NK-92 (cell line): ENCODE measurements at regions not wholly inside any gene's neighbourhood (a gene's known extent, or its start where the extent isn't known, plus 50 kb on each side); places are given as distances from the start of the nearest gene placed in this dataset.
"Not testable (repeated sequence)": the region's sequence is repeated elsewhere in the genome, so short reads cannot be mapped to it uniquely, and the experiment has no call there.

Experiments used
- DNase-seq: peaks from one replicate; lab custom pipeline; 2025; ENCODE audit not compliant: unreplicated experiment; lab: John Stamatoyannopoulos, UW

- no peak for DNase-seq
Observed at GRCh38 chr9:129459547-129460322, 161.2 kb downstream of the C9orf50 start.

GRCh38 chr9:129458663-129459546 is 162.0 kb downstream of the C9orf50 start:
- no peak for DNase-seq

- DNase-seq = no peak
Observed at GRCh38 chr9:129458155-129458661, 162.7 kb downstream of the C9orf50 start.

- DNase-seq = no peak
Observed at GRCh38 chr9:129457325-129457779, 163.5 kb downstream of the C9orf50 start.

GRCh38 chr9:129456549-129457324 is 164.2 kb downstream of the C9orf50 start:
- no peak for DNase-seq

GRCh38 chr9:129455151-129455995 is 165.5 kb downstream of the C9orf50 start:
- no peak for DNase-seq

GRCh38 chr9:129454467-129455067 is 166.3 kb downstream of the C9orf50 start:
- DNase-seq = no peak

GRCh38 chr9:129453734-129454133 is 167.2 kb downstream of the C9orf50 start:
- DNase-seq = no peak

- no peak for DNase-seq
Observed at GRCh38 chr9:129451669-129452068, 169.2 kb downstream of the C9orf50 start.

GRCh38 chr9:129451089-129451656 is 169.7 kb downstream of the C9orf50 start:
- DNase-seq = no peak

- DNase-seq = no peak
Observed at GRCh38 chr9:129449066-129449465, 171.8 kb downstream of the C9orf50 start.

- DNase-seq = no peak
Observed at GRCh38 chr9:129446828-129447550, 173.9 kb downstream of the C9orf50 start.

- DNase-seq = no peak
Observed at GRCh38 chr9:129445794-129446306, 175.1 kb downstream of the C9orf50 start.

- not testable (repeated sequence) for DNase-seq
Observed at GRCh38 chr9:129443515-129444164, 177.3 kb downstream of the C9orf50 start.

GRCh38 chr9:129442803-129443511 is 177.9 kb downstream of the C9orf50 start:
- no peak for DNase-seq

- DNase-seq = no peak
Observed at GRCh38 chr9:129441852-129442251, 179.0 kb downstream of the C9orf50 start.

- DNase-seq = no peak
Observed at GRCh38 chr9:129440435-129441186, 180.3 kb downstream of the C9orf50 start.
